Spleen (tissue), 7 donors: ENCODE measurements at regions not wholly inside any gene's neighbourhood (a gene's known extent, or its start where the extent isn't known, plus 50 kb on each side); places are given as distances from the start of the nearest gene placed in this dataset.

ENCODE experiments used
- CTCF ChIP-seq, 11 experiments: fragments of 200-600 bp in 7 of 11; fragments of 450-650 bp in 4 of 11; sonication (generic) in 4 of 11; IDR thresholded peaks in 8 of 11; conservative IDR thresholded peaks in 3 of 11; 1 replicate in 7 of 11; 2 replicates in 4 of 11; pipeline versions ENCODE4 v1.4.0 to v1.8.0; 2016 to 2021; ENCODE audit warnings: antibody characterized with exemption in 11 of 11, inconsistent platforms in 4 of 11, mild to moderate bottlenecking in 1 of 11
- POLR2A ChIP-seq, 3 donors: fragments of 450-650 bp; IDR thresholded peaks; one replicate each; pipeline ENCODE4 v1.5.1; 2017; ENCODE audit warnings: antibody characterized with exemption in 3 of 3, mild to moderate bottlenecking in 1 of 3
- POLR2AphosphoS5 ChIP-seq, 3 donors: sonication (generic); formaldehyde crosslinking; IDR thresholded peaks; one replicate each; pipeline ENCODE4 v1.5.1; 2017; ENCODE audit warnings: antibody characterized with exemption in 3 of 3
- donor health status: DM: no; HTN: no; CAD: no; lungs with moderate emphysema.
- donor health status: DM: no; HTN: no; CAD: no.
- donor health status: DM: no; HTN: no; CAD: no.

GRCh38 chr10:33550811-33551210, 216.3 kb upstream of the NRP1 start:
- TF ChIP-seq CTCF (IDR thresholded peaks at IDR 0.05 in 8 of 11, conservative IDR thresholded peaks at IDR 0.05 in 3 of 11) = no peak
- TF ChIP-seq POLR2AphosphoS5 (IDR thresholded peaks at IDR 0.05) = no peak
- TF ChIP-seq POLR2A (IDR thresholded peaks at IDR 0.05) = no peak
